CD4-positive, alpha-beta T cell (primary cell): ENCODE measurements at regions not wholly inside any gene's neighbourhood (a gene's known extent, or its start where the extent isn't known, plus 50 kb on each side); places are given as distances from the start of the nearest gene placed in this dataset.

Experiments
- ATAC-seq: fragments of 200-7000 bp; cut with Tn5 transposase; one replicate; pipeline ENCODE4 v1.10.0; 2022; ENCODE audit warnings: mild to moderate bottlenecking; ENCODE audit not compliant: poor library complexity
- CTCF ChIA-PET: fragments of 350-600 bp; sonication (Branson Sonifier 250); formaldehyde crosslinking; loops from one replicate; lab custom pipeline; 2021; ENCODE audit warnings: antibody characterized with exemption, inconsistent platforms; lab: Charles Lee
- POLR2A ChIA-PET: fragments of 350-600 bp; sonication (Branson Sonifier 250); formaldehyde crosslinking; loops from one replicate; lab custom pipeline; 2021; ENCODE audit warnings: antibody characterized with exemption, inconsistent platforms; lab: Charles Lee
- DNase-seq, 14 experiments: peaks; one replicate each; pipeline ENCODE4 v3.0.0-alpha.2; 2013 to 2020; ENCODE audit warnings: mixed read lengths in 2 of 14
- H3K27ac ChIP-seq, 2 donors: one replicate each; pipeline versions ENCODE4 v1.5.1 to v1.7.0; 2013; ENCODE audit warnings: low read length in 2 of 2, low read depth in 1 of 2, mild to moderate bottlenecking in 1 of 2
- H3K27me3 ChIP-seq, 2 experiments: 1 replicate in 1 of 2; 2 replicates in 1 of 2; pipeline versions ENCODE4 v1.6.1 to v1.7.0; 2013; ENCODE audit warnings: low read length in 2 of 2, control low read depth in 1 of 2, mild to moderate bottlenecking in 1 of 2, moderate library complexity in 1 of 2; ENCODE audit not compliant: insufficient read depth in 2 of 2, control insufficient read depth in 1 of 2
- H3K36me3 ChIP-seq: one replicate; pipeline ENCODE4 v1.6.1; 2013; ENCODE audit warnings: low read length, control low read depth; ENCODE audit not compliant: insufficient read depth
- H3K4me1 ChIP-seq: one replicate; pipeline ENCODE4 v1.6.1; 2013; ENCODE audit warnings: low read length, control low read depth; ENCODE audit not compliant: insufficient read depth
- H3K4me3 ChIP-seq: one replicate; pipeline ENCODE4 v1.5.1; 2013; ENCODE audit warnings: mild to moderate bottlenecking, low read length, moderate library complexity
- H3K9me3 ChIP-seq, 2 experiments: 1 replicate in 1 of 2; 2 replicates in 1 of 2; pipeline versions ENCODE4 v1.6.1 to v1.7.0; 2013; ENCODE audit warnings: low read length in 2 of 2, mild to moderate bottlenecking in 2 of 2, control low read depth in 1 of 2, moderate library complexity in 1 of 2; ENCODE audit not compliant: control insufficient read depth in 1 of 2, insufficient read depth in 1 of 2
- H3K27ac Mint-ChIP-seq: one replicate; pipeline ENCODE4 v1.8.0; 2020; ENCODE audit warnings: mixed read lengths
- H3K27me3 Mint-ChIP-seq: one replicate; pipeline ENCODE4 v1.8.0; 2021; ENCODE audit warnings: mixed read lengths
- H3K36me3 Mint-ChIP-seq: one replicate; pipeline ENCODE4 v1.8.0; 2021; ENCODE audit warnings: low read depth, mixed read lengths
- H3K4me1 Mint-ChIP-seq: one replicate; pipeline ENCODE4 v1.8.0; 2021; ENCODE audit warnings: low read depth, mixed read lengths
- H3K4me3 Mint-ChIP-seq: one replicate; pipeline ENCODE4 v1.8.0; 2020; ENCODE audit warnings: mild to moderate bottlenecking, mixed read lengths
- H3K9me3 Mint-ChIP-seq: one replicate; pipeline ENCODE4 v1.8.0; 2020; ENCODE audit warnings: mixed read lengths
- CTCF ChIP-seq: fragments of 200-600 bp; IDR thresholded peaks from one replicate; pipeline ENCODE4 v1.8.0; 2022; ENCODE audit warnings: antibody characterized with exemption, mild to moderate bottlenecking
- intact Hi-C, 2 experiments: fragments of 100-400 bp; cut with DNase I in 1 of 2; cut with micrococcal nuclease in 1 of 2; formaldehyde crosslinking; loops; one replicate each; pipeline versions ENCODE4 v1.15.1 to v1.9.0; 2023 to 2025; cut with DNase I, micrococcal nuclease

DNA sequence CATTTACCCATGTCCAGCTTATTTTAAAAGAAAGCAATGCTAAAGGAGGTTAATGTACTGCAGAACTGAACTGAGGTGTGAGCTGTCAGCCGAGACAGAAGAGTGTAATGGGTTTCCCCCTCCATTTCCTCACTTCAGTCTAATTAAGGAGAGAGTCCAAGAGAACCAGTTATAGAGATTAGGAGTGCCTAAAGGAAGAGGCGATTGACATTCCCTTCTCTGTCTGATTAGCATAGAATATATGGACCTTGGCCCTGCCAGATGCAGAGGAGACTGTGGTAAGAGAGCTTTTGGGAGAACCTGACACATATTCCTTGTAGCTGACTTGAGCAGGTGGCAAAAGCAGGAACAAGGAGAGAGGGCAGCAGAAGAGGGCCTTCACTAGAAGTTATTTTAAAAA, 137.5 kb upstream of the INPP4B start:
- no peaks in the 10 kb centered on the region for H3K4me1 ChIP-seq
- no peak overlapping the region for H3K4me3 ChIP-seq
- no peaks in the 10 kb centered on the region for H3K4me1 Mint-ChIP-seq
- H3K9me3 Mint-ChIP-seq: no peaks in the 10 kb centered on the region
- no peak overlapping the region for H3K27ac Mint-ChIP-seq
- H3K27me3 ChIP-seq: no peaks in the 10 kb centered on the region
- DNase-seq: no peak
- no peaks in the 10 kb centered on the region for H3K36me3 ChIP-seq
- no peak for TF ChIP-seq CTCF
- peaks cover 7% of the 10 kb centered on the region for H3K27me3 Mint-ChIP-seq
- no peak for ATAC-seq
- CTCF ChIA-PET: no interaction called here
- no peaks in the 10 kb centered on the region for H3K36me3 Mint-ChIP-seq
- H3K9me3 ChIP-seq: no peaks in the 10 kb centered on the region
- H3K4me3 Mint-ChIP-seq: no peak overlapping the region
- POLR2A ChIA-PET: no interaction called here
- intact Hi-C loops: no loop called here
- H3K27ac ChIP-seq: no peak overlapping the region

DNA sequence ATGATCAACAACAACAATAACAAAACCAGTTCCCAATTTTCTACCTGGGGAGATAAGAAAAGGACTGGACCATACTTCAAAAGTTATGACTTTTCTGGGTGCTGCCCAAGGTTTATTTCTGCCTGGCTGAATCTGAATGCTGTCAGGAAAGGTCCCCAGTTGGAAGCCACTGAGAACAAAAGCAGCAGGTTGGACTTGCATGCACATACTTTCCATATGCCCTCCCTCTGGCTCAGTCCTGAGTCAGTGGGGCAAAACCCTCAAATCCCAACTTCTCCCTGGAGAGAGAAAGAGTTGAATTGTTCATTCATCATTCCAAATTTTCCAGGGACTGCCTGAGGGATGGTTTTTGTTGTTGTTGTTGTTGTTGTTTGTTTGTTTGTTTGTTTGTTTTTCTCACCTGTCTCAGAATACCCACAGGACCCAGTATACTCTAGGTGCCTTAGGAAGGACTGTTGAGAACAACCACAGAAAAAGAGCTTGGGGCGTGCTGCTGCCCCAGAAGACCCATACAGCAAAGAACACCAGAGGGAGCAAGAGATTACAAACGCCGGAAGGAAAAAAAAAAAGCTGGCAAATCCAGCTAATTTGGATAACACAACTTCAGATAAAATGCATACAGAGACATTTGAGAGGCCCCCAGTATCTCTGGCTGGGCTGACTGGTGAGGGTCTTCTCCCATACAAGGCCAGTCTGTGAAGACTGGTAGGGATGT, 138.9 kb upstream of the INPP4B start:
- no peaks in the 10 kb centered on the region for H3K9me3 Mint-ChIP-seq
- no peak for DNase-seq
- intact Hi-C loops: no loop called here

GRCh38 chr4:143016171-143016570, 168.5 kb upstream of the USP38 start:
- no peak for TF ChIP-seq CTCF
- peaks cover 3% of the 10 kb centered on the region for H3K9me3 Mint-ChIP-seq
- Histone ChIP-seq H3K4me1 (no peaks in the 10 kb centered on the region), H3K36me3 (no peaks in the 10 kb centered on the region), H3K9me3 (no peaks in the 10 kb centered on the region), H3K27ac (no peak overlapping the region), H3K4me3 (no peak overlapping the region), H3K27me3 (peaks cover 2 to 5% of the 10 kb centered on the region in 2 experiments)
- ChIA-PET POLR2A (no interaction called here), CTCF (interaction anchor here (0.6 kb wide), 1 partner anchor 1210 kb away, joined by 3 read pairs; no protein-coding TSS in a partner anchor)
- no peak overlapping the region for H3K27ac Mint-ChIP-seq
- no peaks in the 10 kb centered on the region for H3K36me3 Mint-ChIP-seq
- no peaks in the 10 kb centered on the region for H3K4me1 Mint-ChIP-seq
- ATAC-seq: no peak
- intact Hi-C loops: no loop called here
- no peak overlapping the region for H3K4me3 Mint-ChIP-seq
- H3K27me3 Mint-ChIP-seq: peaks cover 11% of the 10 kb centered on the region
- no peak for DNase-seq

More for the DNA sequence above, 138.9 kb upstream of the INPP4B start:
- ATAC-seq: no peak
- Histone ChIP-seq H3K36me3 (no peaks in the 10 kb centered on the region), H3K4me3 (no peak overlapping the region), H3K9me3 (no peaks in the 10 kb centered on the region), H3K4me1 (no peaks in the 10 kb centered on the region), H3K27ac (no peak overlapping the region), H3K27me3 (peaks cover 0 to 3% of the 10 kb centered on the region in 2 experiments)
- POLR2A ChIA-PET: no interaction called here
- peaks cover 17% of the 10 kb centered on the region for H3K27me3 Mint-ChIP-seq
- CTCF ChIA-PET: no interaction called here
- TF ChIP-seq CTCF: no peak
- no peaks in the 10 kb centered on the region for H3K36me3 Mint-ChIP-seq
- no peaks in the 10 kb centered on the region for H3K4me1 Mint-ChIP-seq
- no peak overlapping the region for H3K4me3 Mint-ChIP-seq
- H3K27ac Mint-ChIP-seq: no peak overlapping the region
